ENCODE measurements at regions not wholly inside any gene's neighbourhood (a gene's known extent, or its start where the extent isn't known, plus 50 kb on each side); places are given as distances from the start of the nearest gene placed in this dataset.

- no peak for TF ChIP-seq CTCF (IDR thresholded peaks at IDR 0.05)
- no peak for TF ChIP-seq EP300 (IDR thresholded peaks at IDR 0.05)
Observed at GRCh38 chr5:135185481-135186065, 151.5 kb upstream of the PITX1 start.
